ENCODE measurements at regions not wholly inside any gene's neighbourhood (a gene's known extent, or its start where the extent isn't known, plus 50 kb on each side); places are given as distances from the start of the nearest gene placed in this dataset.
"Not testable (repeated sequence)": the region's sequence is repeated elsewhere in the genome, so short reads cannot be mapped to it uniquely, and the experiment has no call there.

DNA sequence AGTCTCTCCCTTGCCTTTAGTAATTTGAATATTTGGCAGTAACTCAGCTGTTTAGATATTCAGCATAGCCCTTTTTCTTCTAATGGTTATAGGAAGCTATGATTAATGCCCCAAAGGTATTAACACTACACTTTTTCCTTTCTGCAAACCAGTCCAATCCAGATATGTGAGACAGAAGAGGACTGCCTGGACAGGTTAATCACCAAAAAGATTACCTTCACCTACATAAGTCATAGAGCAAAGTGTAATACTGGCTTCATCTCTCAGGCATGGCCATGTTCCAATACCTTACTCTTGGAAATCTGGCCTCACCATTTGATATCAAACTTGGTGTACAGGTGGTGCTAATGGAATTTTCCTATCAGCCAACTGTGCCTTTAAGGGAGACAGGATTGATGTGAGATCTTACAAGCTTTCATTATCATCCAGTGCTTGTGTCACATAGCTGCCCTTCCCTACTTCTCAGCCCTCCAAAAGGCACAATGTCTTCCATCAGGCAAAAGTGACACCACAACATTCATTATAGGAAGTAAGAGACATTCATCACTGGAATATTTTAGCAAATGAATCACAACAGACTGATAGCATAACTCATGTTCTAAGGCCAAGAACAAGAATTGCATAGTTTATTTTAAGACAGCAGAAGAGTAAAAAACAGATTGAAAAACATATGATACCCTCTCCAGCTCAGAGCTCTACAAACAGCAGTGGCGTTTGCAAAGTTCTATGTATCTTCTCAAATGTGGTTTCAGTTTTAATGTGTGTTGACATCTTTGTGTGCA lies 91.2 kb upstream of the PAM start:
- DNase-seq (ENCODE audit: low read depth in 4 of 4, low spot score in 3 of 4), result no peak

DNA sequence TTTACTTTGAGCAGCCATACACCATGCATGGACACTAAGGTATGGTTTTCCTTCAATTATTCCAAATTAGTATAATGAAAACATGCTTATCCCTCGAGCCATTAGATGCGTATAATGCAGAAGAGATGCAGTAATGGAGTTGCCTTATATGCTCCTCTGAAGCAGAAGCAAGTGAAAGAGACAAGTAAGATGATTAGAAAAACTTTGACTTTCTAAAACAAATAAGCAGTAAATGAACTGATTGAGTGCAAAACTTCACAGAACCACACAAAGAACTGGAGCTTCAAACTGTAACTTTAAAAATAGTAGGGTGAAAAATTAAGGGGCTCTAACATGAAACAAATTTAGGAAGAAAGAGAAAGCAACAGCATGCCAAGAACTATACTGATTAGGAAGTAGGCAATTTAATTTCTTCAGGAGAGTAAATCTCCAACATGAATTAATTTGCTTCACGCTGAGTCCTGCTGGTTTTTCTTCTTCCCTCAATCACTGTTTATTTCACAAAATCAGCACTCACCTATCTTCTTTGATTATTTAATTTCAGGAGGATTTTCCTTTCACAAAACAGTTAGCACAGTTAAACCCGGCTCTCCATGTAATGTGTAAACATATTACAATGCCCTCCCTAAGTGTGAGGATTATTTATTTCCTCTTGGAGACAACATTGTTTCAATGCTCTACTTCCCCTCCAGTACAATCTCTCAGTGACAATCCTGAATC lies 90.3 kb upstream of the PAM start:
- no peak for DNase-seq (ENCODE audit: low read depth in 4 of 4, low spot score in 3 of 4)

DNA sequence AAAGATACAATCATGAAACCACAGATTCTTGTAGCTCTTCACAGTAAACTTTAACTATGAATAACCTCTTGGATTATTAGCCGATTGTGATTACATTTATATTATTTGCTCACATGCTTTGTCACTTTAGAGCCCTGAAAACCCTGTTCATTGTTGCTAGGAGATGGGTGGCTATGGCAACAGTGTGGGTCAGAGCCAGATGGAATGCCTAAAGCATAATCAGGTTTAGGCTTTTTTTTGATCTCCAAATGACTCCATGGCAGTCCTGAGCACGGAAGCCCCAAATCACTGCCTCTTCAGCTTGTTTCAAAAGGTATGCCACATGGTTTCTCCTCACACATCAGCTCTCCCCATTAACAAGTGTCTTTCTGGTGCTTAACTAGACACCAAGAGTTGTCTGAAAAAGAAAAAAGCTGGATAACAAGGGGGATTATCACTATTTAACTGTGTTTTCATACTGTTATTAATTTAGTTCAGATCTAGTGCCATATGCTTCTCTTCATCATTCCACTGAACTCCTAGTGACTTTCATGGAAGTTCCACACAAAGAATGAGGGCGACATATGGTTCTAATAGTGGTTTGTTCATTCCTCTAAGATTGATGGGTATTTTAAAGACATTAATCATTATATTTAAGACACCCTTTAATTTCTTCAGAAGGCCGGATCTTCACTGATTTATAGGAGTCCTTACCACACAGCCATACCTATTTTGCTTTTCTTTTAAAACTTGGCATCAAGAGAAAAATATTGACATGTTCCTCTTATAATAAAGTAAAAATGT lies 88.8 kb upstream of the PAM start:
- DNase-seq (ENCODE audit: low read depth in 4 of 4, low spot score in 3 of 4), result no peak

GRCh38 chr5:102668220-102668932 lies 86.7 kb upstream of the PAM start:
- DNase-seq (ENCODE audit: low read depth in 4 of 4, low spot score in 3 of 4), result no peak

GRCh38 chr5:102670224-102670836 lies 84.8 kb upstream of the PAM start:
- DNase-seq (ENCODE audit: low read depth in 4 of 4, low spot score in 3 of 4), result no peak

DNA sequence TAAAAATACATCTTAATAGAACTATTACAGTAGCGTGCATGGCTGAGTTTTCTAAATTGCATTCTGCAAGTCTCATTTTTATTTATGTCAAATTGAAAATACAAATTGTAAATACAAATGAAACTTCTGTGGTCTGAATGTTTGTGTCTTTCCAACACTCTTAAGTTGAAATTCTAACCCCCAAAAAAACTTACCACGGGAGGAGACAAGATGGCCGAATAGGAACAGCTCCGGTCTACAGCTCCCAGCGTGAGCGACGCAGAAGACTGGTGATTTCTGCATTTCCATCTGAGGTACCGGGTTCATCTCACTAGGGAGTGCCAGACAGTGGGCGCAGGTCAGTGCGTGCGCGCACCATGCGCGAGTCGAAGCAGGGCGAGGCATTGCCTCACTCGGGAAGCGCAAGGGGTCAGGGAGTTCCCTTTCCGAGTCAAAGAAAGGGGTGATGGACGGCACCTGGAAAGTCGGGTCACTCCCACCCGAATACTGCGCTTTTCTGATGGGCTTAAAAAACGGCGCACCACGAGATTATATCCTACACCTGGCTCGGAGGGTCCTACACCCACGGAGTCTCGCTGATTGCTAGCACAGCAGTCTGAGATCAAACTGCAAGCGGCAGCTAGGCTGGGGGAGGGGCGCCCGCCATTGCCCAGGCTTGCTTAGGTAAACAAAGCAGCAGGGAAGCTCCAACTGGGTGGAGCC lies 83.9 kb upstream of the PAM start:
- DNase-seq (ENCODE audit: low read depth in 4 of 4, low spot score in 3 of 4), result not testable (repeated sequence)

GRCh38 chr5:102678267-102679058 lies 76.6 kb upstream of the PAM start:
- DNase-seq (ENCODE audit: low read depth in 4 of 4, low spot score in 3 of 4), result no peak

DNA sequence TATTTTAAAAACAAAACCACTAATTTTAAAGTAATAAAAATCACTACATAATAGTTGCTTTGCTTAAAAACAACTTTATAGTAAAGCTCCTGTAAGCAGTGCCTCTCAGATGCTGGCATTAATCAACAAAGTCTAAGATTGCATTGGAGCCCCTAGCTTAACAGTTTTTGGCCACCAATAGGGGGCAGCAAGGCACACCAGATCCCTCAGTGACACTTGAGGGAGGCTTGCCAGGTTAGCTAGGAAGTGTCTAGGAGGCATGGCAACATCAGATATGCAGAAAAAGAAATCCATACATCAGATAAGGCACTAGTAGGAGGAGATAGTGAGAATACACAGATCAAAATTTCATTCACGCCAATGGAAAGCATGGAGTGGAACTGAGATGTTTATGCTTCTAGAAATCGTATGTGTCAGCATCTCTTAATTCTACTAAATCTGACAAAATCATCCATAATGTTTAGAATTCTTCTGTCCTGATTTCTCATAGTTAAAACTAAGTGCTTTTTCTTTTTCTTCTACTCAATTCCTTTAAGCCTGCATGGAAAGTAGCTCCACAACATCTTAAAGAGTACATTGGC lies 73.6 kb upstream of the PAM start:
- DNase-seq (ENCODE audit: low read depth in 4 of 4, low spot score in 3 of 4), result peak in 3 of 4 donors; percentile 45 to 51 (median 46)

DNA sequence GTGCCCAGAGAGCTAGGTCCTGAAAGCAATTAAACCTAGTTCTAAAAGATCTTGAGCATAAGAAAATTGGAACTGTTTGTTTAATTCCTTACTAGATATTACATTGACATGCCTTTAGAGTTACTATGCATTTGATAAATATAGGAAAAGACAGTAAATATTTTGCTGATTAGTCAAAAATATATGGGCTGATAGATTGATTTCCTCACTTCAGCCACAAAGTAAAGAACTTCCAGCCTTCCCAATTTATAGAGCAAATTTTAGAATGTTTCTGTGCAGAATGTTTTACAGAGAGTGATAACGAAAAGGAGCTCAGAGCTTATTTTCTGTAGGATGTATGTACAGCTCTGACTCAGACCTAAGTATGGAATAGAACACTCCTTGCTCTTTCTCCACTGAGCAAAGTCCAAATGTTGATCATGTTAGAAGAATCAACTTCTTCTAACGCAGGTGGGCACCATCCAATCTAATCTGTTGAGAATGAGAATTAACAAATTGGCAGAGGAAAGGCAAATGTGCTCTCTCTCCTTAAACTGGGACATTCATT lies 72.9 kb upstream of the PAM start:
- no peak for DNase-seq (ENCODE audit: low read depth in 4 of 4, low spot score in 3 of 4)

DNA sequence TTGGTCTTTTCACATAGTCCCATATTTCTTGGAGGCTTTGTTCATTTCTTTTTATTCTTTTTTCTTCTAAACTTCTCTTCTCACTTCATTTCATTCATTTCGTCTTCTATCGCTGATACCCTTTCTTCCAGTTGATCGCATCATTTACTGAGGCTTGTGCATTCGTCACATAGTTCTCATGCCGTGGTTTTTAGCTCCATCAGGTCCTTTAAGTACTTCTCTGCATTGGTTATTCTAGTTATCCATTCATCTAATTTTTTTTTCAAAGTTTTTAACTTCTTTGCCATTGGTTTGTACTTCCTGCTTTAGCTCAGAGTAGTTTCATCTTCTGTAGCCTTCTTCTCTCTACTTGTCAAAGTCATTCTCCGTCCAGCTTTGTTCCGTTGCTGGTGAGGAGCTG lies 67.0 kb upstream of the PAM start:
- not testable (repeated sequence) for DNase-seq (ENCODE audit: low read depth in 4 of 4, low spot score in 3 of 4)

DNA sequence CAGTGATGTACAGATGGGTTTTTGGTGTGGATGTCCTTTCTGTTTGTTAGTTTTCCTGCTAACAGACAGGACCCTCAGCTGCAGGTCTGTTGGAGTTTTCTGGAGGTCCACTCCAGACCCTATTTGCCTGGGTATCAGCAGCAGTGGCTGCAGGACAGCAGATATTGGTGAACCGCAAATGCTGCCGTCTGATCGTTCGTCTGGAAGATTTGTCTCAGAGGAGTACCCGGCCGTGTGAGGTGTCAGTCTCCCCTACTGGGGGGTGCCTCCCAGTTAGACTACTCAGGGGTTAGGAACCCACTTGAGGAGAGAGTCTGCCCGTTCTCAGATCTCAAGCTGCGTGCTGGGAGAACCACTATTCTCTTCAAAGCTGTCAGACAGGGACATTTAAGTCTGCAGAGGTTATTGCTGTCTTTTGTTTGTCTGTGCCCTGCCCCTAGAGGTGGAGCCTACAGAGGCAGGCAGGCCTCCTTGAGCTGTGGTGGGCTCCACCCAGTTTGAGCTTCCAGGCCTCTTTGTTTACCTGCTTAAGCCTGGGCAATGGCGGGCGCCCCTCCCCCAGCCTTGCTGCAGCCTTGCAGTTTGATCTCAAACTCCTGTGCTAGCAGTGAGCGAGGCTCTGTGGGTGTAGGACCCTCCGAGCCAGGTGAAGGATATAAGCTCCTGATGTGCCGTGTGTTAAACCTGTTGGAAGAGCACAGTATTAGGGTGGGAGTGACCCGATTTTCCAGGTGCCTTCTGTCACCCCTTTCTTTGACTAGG lies 66.3 kb upstream of the PAM start:
- DNase-seq (ENCODE audit: low read depth in 4 of 4, low spot score in 3 of 4), result not testable (repeated sequence)

- DNase-seq (ENCODE audit: low read depth in 4 of 4, low spot score in 3 of 4), result no peak
Measured at GRCh38 chr5:102690910-102691309, 64.2 kb upstream of the PAM start.

GRCh38 chr5:102691434-102691833 lies 63.7 kb upstream of the PAM start:
- no peak for DNase-seq (ENCODE audit: low read depth in 4 of 4, low spot score in 3 of 4)

GRCh38 chr5:102700120-102700831 lies 54.8 kb upstream of the PAM start:
- no peak for DNase-seq (ENCODE audit: low read depth in 4 of 4, low spot score in 3 of 4)

DNA sequence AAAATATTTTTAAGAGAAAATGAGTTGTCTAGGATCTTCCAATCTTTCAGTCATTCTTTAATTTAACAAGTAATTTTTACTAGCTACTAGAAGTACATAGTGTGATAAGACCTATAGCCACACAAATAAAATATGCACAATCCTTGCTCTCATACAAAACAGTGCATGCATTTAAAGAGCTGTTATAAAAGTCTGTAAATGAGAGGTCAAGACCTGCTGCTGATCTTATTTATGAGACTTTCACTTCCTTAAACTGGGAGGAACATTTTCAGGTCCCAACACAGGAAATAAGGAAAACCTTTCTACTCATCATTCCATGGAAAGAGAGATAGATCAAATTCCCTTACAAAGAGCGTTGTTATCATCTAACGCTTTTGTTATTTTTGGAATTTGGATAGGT lies 54.2 kb upstream of the PAM start:
- DNase-seq (ENCODE audit: low read depth in 4 of 4, low spot score in 3 of 4), result no peak

DNA sequence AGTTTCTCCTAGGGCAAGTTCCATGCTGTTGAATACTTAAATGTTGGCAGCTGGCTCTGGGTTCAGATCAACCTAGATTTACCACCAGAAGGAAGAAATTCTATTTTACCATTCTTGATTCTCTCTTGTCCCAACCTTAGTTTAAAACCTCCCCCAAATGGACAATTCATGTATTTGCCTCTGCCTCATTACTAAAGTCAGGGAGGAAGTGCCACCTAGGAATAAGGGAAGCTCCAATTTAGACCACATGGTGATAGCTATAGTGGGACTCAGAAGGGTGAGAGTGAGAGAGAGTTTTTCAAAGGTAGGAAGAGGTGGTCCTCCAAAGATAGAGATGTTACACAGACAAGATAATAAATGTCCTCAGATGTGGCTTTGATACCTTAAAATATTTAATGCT lies 53.4 kb upstream of the PAM start:
- no peak for DNase-seq (ENCODE audit: low read depth in 4 of 4, low spot score in 3 of 4)

Data from left renal pelvis (tissue), 4 donors.